NCI-H1417 (cell line): ENCODE measurements at regions not wholly inside any gene's neighbourhood (a gene's known extent, or its start where the extent isn't known, plus 50 kb on each side); places are given as distances from the start of the nearest gene placed in this dataset.
A peak's percentile ranks its signal among the peaks of the same experiment; 100 is the strongest.

Experiments used
- DNase-seq, 3 experiments: peaks; one replicate each; lab custom pipeline; 2025; lab: John Stamatoyannopoulos, UW

DNA sequence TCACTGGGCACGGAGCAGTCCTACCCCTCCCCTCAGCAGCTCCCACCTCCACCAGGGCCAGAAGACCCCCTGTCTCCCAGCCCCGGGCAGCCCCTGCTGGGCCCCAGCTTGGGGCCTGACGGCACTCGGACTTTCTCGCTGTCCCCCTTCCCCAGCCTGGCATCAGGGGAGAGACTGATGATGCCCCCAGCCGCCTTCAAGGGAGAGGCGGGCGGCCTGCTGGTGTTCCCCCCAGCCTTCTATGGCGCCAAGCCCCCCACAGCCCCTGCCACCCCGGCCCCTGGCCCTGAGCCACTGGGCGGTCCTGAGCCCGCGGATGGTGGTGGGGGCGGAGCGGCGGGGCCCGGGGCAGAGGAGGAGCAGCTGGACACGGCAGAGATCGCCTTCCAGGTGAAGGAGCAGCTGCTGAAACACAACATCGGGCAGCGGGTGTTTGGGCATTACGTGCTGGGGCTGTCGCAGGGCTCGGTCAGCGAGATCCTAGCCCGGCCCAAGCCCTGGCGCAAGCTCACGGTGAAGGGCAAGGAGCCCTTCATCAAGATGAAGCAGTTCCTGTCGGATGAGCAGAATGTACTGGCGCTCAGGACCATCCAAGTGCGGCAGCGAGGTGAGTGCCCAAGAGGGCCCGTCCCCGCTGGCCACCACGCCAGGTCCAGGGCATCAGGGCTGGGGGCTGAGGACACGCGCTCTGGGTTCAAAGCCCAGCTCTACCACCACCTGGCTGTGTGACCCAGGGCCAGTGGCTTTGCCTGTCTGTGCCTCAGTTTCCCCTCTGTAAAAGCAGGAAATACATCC is 58.6 kb downstream of the PHETA1 start:
- peak in 1 of 3 experiments; percentile 12 for DNase-seq

- DNase-seq = no peak
These were observed 59.3 kb downstream of the PHETA1 start for GRCh38 chr12:111309584-111309983.

GRCh38 chr12:111308473-111308872 is 60.4 kb downstream of the PHETA1 start:
- no peak for DNase-seq

- DNase-seq = no peak
These were observed 64.2 kb downstream of the PHETA1 start for GRCh38 chr12:111304642-111305071.

DNA sequence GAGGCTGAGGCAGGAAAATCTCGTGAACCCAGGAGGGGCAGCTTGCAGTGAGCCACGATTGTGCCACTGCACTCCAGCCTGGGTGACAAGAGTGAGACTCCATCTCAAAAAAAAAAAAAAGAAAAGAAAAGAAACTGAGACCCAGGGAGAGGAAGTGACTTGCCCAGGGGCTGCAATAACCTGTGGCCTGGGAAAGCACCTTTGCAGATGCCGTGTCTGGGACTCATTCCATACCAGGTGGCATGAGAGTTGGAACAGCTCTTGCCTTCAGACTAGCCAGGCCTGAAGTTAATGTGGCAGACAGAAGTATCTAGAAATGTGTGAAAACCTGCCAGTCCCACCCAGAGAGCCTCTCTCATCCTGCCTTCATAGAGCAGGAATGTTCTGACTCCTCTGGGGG is 65.4 kb downstream of the PHETA1 start:
- DNase-seq = no peak

DNA sequence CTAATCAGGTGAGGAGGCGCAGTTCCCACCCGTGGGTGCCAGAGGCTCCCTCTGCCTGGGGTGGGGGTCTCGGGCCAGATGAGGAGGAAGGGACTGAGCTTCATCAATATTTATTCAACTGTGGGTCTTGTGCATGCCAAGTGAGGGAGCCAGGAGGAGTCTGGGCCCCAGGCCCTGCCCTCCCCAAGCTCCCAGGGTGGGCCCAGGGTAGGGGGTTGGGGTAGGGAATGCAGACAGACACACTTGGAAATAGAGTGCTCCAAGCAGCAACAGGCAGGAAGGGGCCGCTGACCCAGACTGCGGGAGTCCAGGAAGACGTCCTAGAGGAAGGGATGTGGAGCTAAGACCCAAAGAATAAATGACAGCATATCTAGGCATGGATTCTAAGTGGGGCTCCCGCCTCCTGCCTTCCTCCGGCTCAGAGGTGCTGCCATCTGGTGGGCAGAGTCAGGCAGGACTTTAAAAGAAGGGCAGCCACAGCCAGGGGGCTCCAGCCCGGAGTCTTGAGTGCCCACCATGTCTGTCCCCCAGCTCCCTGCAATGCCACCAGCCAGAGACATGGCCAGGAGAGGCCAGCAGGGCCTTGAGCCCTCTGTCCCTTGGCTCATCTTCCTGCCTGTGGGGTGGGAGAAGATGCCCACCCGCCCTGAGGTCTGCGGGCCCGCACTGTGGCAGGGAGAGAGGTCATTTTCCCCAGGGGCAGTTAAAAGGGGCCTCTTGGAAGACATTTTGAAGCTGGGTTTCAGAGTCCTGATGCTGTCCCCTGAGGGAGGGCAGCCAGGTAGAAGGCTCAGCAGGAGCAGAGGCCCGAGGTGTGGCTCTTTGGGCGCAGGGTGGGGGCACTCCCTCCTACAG is 70.1 kb downstream of the PHETA1 start:
- peak; percentile 22 to 85 (median 66) for DNase-seq

GRCh38 chr12:111297703-111298426 is 71.0 kb downstream of the PHETA1 start:
- no peak for DNase-seq

GRCh38 chr12:111296906-111297463 is 71.9 kb downstream of the PHETA1 start:
- DNase-seq = no peak

GRCh38 chr12:111295176-111295575 is 73.7 kb downstream of the PHETA1 start:
- no peak for DNase-seq

DNA sequence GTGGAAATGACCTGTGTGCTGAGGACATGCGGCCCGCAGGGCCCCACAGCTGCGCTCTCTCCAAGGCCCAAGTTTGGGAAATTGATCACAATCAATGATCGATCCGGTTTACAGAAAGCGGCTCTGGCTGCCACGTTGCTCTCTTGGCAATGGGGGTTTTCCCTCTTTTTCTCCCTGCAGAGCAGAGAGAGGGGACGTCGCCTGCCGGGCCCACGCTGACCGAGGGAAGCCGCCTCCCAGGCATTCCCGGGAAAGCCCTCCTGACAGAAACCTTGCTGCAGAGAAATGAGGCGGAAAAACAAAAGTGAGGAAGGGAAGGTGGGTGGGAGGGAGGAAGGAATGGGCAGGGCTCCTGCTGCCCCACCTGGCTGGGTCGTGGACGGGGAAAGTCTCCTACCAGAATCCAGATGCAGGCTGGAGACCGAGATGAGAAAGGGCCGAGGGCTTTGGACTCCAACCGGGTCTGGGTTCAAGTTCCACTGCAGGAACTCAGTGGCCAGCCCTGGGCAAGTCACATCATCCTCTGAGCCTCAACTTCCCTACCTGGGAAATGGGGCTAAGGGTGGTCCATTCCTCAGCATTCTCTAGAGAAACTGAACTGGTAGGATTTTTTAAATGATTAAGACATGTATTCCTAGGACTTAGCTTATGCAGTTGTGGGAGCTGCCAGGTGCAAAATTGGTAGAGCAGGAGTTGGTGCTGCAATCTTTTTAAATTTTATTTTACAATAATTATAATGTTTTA is 75.5 kb downstream of the PHETA1 start:
- no peak for DNase-seq

GRCh38 chr12:111291357-111291756 is 77.5 kb downstream of the PHETA1 start:
- no peak for DNase-seq

- DNase-seq = no peak
These were observed 80.1 kb downstream of the PHETA1 start for GRCh38 chr12:111288771-111289170.

- DNase-seq = peak in 2 of 3 experiments; percentile 98 to 100
These were observed 81.6 kb downstream of the PHETA1 start for GRCh38 chr12:111287125-111287900.

- peak in 2 of 3 experiments; percentile 35 to 64 for DNase-seq
These were observed 83.7 kb downstream of the PHETA1 start for GRCh38 chr12:111285200-111285599.

DNA sequence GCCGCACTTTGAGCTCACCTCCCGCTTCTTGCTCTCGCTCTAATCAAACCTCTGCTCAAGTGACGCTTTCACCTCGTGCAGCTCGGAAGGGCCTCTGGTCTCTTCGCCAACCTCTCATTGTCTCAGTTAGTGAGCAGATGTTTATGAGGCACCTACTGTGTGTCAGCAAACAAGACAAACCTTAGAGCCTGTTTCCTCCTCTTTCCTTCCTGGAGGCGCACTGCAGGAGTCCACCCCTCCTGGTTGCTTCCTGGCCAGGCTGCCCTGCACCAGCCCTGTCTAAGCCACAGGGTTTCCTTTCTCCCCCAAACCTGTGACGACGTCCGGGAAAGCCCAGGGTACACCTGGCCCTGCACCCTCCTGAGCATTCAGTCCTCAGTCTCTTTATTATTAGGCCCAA is 84.2 kb downstream of the PHETA1 start:
- peak in 1 of 3 experiments; percentile 40 for DNase-seq

DNA sequence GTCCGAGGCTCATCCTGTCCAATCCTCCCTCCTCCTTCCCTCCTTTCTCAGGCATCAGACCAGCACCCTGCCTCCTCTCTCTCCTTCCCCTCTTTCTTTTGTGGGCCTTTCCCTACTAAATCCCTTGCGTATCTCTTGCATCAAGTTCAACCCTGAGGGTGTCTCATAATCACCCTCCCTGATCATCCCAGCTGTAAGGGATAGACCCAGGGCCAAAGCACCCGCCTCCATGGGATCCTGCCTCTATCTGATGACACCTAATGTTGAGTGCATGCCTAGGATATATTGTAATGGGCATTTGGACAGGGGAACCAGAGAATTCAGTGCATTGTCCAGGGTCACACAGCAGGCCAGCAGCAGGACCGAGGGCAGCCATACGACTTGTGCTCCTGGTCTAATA is 84.9 kb downstream of the PHETA1 start:
- DNase-seq = no peak

DNA sequence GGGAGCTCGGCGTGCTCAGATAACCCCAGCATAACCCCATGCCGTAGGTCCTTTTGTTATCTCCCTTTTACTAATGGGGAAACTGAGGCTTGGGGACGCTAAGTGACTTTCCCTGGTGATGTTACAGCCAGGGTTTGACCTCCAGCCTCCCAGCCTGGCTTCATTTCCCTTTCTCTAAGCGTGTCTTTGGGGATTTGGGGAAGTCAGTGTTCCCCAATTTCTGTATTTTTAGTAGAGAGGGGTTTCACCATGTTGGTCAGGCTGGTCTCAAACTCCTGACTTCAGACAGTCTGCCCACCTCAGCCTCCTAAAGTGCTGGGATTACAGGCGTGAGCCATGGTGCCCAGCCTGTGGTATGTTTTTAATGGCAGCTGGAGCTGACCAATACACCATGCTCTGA is 85.4 kb downstream of the PHETA1 start:
- DNase-seq = no peak

GRCh38 chr12:111277570-111277969 is 91.3 kb downstream of the PHETA1 start:
- DNase-seq = peak in 1 of 3 experiments; percentile 22

GRCh38 chr12:111276146-111276545 is 92.7 kb downstream of the PHETA1 start:
- no peak for DNase-seq

DNA sequence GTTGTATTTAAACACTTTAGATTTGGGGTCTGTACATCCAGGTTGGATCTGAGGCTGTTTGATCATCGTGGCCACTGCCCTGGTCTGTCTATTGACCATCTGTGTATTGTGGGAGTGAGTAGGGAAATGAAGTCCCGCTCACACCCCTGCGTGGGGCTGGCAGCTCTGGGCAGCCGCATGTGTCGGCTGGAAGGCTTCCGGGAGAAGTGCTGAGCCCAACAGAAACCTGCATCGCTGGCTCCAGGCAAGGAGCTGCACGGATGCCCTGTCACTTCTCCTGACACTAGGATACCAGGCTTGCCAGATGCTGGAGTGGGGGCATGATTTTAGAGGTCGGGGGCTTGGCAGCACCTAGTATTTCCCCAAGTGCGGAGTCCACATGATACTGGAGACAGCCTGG is 93.6 kb downstream of the PHETA1 start:
- no peak for DNase-seq
